Esophagus muscularis mucosa (tissue), 4 donors: ENCODE measurements at regions not wholly inside any gene's neighbourhood (a gene's known extent, or its start where the extent isn't known, plus 50 kb on each side); places are given as distances from the start of the nearest gene placed in this dataset.
"Not testable (repeated sequence)": the region's sequence is repeated elsewhere in the genome, so short reads cannot be mapped to it uniquely, and the experiment has no call there.

ENCODE experiments used
- DNase-seq: peaks from one replicate; pipeline ENCODE4 v3.0.0-alpha.2; 2017; ENCODE audit errors: extremely low spot score
- H3K27ac ChIP-seq, 4 donors: fragments of 200-600 bp; sonication (generic); replicated peaks in 1 of 4; 1 replicate in 3 of 4; 2 replicates in 1 of 4; pipeline ENCODE4 v1.5.1; 2016 to 2019; ENCODE audit warnings: mild to moderate bottlenecking in 1 of 4
- H3K27me3 ChIP-seq, 4 donors: fragments of 200-600 bp; sonication (generic); one replicate each; pipeline versions ENCODE4 v1.5.1 to v1.6.0; 2016 to 2019
- H3K36me3 ChIP-seq, 4 donors: fragments of 200-600 bp; sonication (generic); one replicate each; pipeline ENCODE4 v1.5.1; 2016 to 2019
- H3K4me1 ChIP-seq, 4 donors: fragments of 200-600 bp; sonication (generic); one replicate each; pipeline ENCODE4 v1.5.1; 2016 to 2019
- H3K4me3 ChIP-seq, 4 donors: fragments of 200-600 bp; sonication (generic); 1 replicate in 2 of 4; 2 replicates in 2 of 4; pipeline ENCODE4 v1.5.1; 2016 to 2019; ENCODE audit warnings: mild to moderate bottlenecking in 4 of 4, moderate library complexity in 1 of 4
- H3K9me3 ChIP-seq, 4 donors: fragments of 200-600 bp; sonication (generic); 1 replicate in 3 of 4; 2 replicates in 1 of 4; pipeline ENCODE4 v1.5.1; 2016 to 2019
- WGBS: methylation state at CpG from one replicate; pipeline ENCODE4 v1.1.5; 2018; 5-methylcytosine and 5-hydroxymethylcytosine counted together
- intact Hi-C: fragments of 100-400 bp; cut with DNase I; formaldehyde crosslinking; loops from one replicate; pipeline ENCODE4 v1.15.1; 2023

DNA sequence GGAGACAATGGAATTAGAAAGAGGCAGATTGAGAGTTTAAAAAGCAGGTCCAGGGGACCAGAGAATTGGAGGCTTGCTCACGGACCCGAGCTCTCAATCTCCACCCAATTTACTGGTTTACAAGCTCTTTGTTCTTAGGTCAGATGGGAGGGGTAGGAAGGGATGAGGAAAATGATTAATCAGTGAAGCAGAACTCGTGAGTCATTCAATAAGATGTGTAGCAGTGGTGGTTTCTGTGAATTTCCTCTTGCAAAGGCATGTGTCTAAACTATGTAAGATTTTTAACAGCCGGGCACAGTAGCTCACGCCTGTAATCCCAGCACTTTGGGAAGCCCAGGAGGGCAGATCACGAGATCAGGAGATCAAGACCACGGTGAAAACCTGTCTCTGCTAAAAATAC lies 58.4 kb upstream of the TSPY4 start:
- intact Hi-C loops, H3K27ac ChIP-seq, H3K4me1 ChIP-seq: not testable (repeated sequence)

More for the DNA sequence above, 58.4 kb upstream of the TSPY4 start:
- not testable (repeated sequence) for H3K27me3 ChIP-seq, H3K4me3 ChIP-seq, DNase-seq, H3K36me3 ChIP-seq, H3K9me3 ChIP-seq
- no CpG with 5 or more reads among the region's 7 CpGs for WGBS
